HG03354 (cell line): ENCODE measurements at regions not wholly inside any gene's neighbourhood (a gene's known extent, or its start where the extent isn't known, plus 50 kb on each side); places are given as distances from the start of the nearest gene placed in this dataset.

Source experiments
- ATAC-seq: cut with Tn5 transposase; IDR thresholded peaks from one replicate; pipeline ENCODE4 v1.9.1; 2021; ENCODE audit warnings: mild to moderate bottlenecking; ENCODE audit not compliant: unreplicated experiment, poor library complexity, severe bottlenecking

DNA sequence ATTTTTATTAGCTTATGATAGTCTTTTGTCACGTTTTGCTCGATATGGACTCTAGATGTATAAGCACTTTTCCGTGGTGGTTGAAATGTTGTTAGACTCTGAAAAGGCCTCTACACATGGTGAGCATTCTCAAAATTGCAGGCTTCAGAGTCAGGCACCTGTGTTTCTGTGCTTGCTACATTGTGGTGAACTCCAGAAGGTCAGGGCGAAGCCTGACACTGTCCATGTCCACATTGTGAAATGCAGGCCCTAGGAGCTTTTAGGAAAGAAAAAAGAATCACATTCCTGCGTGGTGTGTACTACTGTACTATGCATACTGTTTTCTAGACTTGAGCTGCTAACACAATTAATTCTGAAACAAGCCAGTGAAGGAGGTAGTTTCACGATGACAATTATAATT, 86.3 kb downstream of the HS3ST1 start:
- ATAC-seq: no peak

DNA sequence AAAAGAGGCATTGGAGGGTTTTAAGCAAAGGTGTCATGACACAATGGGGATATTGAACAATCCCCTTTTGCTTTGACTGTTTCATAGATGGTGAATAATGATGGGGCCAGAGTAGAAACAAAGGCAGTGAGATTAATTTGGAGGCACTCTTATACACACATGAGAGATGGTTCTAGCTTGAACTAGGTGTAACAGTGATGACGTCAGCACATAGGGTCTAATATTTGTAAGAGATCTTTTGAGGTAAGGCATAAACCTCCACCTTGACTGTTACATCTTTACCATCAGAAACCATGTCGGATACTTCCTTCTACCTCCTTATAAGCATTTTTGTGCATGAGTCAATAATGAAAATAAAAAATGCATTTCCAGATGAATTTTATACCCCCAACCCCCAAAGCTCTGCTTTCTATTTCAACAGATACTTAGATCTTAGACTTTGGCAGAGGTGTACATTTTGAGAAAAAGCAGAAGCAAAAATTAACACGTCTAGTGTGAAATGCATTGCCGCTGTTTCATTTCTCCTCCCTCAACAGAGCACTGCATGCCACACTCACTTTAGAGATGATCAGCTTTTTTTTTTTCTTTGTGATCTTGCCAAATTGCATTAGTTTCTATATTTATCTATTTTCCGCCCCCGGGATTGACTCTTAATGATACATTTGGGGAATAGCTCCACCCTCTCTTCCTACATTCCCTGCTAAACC, 87.2 kb downstream of the HS3ST1 start:
- no peak for ATAC-seq

DNA sequence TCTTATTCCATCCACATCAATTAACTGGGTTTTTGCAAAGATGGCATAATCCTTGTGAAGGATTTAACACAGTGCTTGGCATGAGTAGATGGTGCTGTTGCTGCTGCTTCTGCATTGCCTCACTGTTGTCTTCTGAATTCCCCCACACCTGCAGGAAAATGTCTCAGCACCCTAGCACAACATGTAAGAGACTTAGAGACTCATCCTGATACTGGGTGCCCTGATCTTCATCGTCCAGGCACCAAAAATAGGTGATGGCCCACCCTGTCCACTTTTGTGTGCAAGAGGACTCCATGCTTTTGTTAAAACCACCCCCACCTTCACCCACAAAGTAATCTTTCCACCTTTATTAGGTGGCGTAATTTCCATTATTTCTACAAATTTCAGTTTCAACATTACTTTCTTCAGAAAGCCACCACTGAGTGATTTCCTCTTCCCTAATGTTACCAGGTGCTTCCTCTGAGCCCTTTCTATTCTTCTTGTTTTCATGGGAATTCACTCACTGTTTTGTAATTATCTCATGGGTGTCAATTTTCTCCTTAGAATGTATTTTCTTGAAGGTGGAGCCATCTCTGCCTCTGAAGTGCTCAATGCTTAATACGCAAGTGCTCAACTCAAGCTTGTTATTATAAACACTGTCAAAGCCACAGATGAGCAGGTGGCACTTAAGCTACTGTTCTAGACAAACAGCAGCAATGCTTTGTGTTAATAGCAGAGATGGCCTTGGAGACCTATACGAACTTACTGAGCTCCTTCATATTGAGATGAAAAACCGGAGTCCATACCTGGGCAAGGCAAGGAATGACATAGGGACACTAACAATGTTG, 89.5 kb downstream of the HS3ST1 start:
- ATAC-seq: peak; percentile 50

DNA sequence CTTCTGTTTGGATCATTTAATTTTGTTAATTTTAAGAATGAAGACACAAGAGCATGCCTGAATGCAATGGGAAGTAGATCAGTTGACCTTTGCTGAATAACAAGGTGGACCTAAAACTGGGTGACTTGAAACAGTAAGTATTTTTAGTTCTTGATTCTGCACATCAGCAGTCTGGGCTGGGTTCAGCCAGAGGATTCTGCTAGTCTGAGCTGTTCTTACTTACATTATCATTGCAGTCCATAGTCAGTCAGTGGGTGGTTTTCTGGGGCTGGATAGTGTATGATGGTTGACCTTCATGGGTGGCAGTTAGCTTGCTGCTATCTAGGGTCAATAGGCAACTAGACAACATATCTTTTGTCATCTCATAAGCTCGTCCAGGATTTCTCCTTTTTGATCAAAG, 91.4 kb downstream of the HS3ST1 start:
- no peak for ATAC-seq

DNA sequence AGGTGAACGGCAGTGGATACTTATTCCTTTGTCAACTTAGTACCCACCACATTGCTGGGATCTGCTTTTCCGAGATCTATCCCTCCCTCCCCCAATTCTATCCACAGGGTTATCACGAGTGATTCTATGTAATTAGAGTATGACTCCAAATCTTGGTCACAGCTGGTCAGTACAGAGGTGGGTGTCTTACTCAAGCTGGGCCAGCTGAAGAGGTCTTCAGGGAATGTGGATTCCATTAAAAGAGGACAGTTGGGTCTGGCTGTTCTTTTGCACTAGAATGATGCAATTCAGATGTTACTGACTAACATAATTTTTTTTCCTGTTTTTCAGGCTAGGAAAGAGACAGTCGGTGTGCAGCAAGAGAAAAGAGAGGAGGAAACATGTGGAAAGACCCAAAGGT, 92.3 kb downstream of the HS3ST1 start:
- ATAC-seq: no peak

DNA sequence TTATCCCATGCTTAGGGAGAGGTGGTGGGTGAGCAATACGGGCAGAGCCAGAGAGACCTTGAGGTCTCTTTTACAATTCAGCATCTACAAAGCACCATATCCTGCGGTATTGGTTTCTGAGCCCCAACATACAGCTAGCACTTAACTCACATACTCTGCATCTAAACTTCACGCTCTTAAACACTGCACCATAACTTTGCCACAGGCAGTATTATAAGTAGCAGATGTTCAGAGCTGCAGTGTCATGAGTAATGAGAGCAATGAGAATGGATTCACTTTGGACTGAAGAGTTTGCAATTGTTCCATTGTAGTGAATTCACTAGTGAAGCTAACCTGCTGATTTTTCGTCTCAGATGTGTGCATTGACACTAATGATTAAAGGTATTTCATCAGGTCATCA, 93.8 kb downstream of the HS3ST1 start:
- ATAC-seq: no peak

DNA sequence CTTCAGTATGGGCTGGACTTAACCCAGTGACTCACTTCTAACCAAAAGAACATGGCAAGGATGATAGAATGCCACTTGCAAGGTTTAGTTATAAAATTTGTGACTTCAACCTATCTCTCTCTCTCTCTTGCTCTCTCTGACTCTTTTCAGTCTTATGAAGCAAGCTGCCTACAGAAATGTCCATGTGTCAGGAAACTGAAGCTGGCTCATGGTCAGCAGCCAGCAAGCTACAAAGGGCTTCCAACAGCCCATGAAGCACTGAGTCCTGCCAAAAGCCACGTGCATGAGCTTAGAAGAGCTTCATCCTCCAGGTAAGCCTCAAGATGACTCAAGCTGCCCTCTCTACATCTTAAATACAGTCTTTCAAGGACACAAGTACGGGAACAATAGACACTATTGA, 100.3 kb downstream of the HS3ST1 start:
- ATAC-seq: no peak

DNA sequence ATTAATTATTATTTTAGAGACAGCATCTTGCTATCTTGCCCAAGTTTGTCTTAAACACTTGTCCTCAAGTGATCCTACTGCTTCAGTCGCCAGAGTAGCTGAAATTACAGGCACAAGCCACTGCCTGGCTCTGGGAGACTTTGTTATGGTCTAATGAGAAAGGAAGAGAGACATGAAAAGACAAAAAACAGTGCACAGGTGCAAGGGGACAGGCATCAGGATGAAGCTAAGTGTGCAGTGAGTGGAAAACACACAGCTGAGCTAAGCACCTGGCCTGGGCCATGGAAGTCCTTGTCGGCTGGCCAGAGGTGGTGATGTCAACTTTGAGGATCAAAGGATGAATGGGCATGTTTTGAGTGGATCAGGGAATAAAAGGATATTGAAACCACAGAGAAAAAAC, 102.7 kb downstream of the HS3ST1 start:
- ATAC-seq: no peak

DNA sequence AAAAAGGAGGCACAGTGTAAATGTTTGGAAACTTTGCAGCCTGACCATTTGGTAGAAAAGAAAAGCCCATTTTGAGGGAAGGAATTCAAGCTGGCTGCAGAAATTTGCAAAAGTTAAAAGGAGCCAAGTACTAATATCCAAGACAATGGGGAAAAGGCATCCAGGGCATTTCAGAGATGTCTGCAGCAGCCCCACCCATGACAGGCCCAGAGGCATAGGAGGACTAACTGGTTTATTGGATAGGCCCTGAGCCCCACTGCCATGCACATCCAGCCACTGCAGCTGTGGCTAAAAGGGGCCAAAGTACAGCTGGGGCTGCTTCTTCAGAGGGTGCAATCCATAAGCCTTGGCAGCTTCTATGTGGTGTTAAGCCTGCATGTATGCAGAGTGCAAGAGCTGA, 104.9 kb downstream of the HS3ST1 start:
- ATAC-seq: no peak

DNA sequence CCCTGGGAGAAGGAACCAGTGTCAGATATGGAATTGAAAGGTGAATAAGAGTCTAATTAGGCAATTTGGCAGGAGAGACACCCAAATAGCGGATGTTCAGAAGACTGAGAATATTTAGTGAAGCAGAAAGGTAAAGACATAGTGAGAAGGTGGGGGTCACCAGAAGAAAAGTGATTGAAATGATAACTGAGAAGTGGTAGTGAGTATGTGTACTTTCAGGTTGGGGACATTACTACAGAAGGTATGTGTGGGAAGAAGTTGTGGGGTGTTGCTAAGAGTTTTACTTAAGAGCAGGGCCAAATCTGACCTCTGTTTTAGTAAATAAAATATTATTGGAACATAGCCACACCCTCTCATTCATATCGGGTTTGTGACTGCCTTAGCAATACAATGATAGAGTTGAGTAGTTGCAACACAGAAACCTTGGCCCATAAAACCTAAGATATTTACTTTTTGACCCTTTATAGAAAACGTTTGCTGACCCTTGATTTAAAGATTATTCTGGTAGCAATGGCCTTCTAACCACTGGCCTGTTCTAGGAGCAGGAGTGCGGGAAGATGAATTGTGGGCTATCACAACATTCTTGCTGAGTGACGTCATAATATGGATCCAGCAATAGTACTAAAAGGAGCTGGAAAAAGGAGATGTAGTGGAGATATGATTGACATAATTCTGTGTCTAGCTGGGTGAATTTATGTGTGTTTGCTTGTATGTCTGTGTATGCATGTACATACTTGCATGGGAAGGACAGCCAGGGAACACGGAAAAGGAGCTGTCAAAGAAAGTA, 115.3 kb downstream of the HS3ST1 start:
- no peak for ATAC-seq

DNA sequence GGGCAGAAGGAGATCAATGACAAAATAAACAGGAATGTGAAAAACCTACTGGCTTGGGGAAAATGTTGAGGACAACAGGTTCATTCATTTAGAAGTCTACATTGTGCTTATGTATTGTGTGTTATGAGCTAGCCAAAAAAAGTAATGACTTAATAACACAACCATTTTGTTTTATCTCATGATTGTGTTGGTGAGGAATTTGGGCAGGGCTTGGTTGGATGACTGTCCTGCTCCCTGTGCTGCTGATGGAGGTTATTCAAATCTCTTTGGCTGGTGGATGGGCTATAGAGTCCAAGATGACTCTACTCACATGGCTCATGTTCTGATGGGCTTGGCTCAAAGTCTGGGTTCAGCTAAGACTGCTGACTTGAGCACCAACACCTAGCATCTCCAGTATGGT, 116.3 kb downstream of the HS3ST1 start:
- ATAC-seq: no peak

DNA sequence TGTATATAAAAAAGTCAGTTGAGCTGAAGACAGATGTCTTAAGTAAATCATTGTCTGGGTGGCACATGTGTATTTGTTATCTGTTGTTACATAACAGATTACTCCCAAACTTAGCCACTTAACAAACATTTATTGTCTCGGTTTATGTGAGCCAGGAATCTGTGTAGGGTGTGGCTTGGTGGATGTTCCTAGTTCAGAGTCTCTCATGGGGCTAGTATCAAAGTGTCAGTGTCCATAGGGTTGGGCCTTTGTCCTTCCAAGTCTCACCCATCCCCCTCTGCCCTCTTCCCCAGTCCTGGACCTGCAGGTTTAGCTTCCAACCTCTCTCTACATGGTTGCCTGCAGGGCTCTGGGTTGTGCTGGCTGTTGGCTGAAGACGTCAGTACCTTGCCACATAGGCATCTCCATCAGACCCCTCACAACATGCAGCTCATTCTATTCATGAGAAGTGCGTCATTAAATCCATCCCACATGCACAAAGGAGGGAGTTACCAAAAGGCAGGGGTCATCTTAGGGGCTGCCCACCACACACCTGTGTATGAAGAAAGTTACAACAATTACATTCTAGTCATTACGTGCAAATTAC, 127.5 kb downstream of the HS3ST1 start:
- ATAC-seq: no peak

DNA sequence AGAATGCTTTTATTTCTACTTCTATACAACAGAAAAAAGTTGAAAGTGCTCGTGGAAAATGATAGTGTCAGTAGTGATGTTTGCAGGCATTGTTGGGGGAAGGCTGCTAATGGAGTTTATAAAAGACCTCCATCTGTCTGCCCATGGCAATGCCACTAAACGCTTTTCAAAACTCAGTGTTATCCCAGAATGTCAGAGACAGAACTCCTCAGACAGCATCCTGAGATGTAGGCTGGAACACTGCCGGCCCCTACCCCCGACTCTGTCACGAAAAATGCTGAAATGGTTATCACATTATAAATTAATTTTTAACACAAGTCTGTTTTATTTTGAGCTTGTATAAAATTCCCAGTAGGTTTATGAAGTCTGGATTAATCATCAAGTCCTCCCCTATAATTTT, 128.9 kb downstream of the HS3ST1 start:
- ATAC-seq: no peak

DNA sequence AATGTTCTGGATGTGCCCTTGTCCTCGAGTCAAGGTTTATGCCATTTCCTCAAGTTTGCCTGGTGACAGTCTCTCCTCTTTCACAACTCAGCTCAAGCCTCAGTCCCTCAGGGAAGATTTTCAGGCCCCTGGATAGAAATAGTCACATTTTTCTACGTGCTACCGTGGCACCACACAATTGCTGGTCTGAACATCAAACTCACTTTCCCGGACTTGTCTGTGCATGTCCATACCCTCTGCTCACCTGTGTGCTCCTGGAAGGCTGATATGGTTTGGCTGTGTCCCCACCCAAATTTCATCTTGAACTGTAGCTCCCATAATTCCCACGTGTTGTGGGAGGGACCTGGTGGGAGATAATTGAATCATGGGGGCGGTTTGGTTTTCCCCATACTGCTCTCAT, 129.7 kb downstream of the HS3ST1 start:
- ATAC-seq: no peak

DNA sequence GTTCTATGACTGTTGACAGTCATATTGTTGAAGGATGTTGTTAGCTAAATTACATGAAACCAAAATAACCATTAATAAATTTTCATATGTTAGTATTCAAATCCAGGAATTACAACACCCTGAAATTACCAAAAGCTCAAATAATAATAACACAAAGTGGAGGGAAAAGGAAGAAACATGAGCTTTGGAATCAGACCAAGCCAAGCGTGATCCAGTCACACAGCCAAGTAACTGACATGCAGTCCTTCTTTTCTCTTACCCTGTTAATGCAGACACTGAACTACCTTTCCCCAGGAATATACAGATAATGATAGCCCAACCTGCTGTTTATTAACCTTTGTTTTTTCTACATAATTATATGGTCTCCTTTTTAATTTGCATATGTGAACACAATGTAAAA, 130.2 kb downstream of the HS3ST1 start:
- no peak for ATAC-seq

DNA sequence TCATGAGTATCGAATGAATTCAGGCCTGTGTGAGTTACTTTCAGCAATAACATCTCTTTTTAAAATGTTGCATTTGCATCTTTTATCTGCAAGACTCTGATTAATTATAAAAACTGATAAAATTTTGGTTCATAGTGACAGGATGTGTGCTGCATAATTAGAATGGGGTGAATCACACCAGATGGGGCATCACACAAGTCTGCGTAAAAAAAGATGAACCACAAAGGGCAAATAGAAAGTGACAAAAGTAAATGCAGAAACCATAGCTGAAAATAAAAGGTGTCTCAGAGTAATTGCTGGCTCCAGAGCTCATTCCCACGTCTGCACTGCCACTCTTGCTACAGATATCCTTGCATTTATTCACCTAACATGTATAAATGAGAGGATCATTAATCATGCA, 131.1 kb downstream of the HS3ST1 start:
- no peak for ATAC-seq

DNA sequence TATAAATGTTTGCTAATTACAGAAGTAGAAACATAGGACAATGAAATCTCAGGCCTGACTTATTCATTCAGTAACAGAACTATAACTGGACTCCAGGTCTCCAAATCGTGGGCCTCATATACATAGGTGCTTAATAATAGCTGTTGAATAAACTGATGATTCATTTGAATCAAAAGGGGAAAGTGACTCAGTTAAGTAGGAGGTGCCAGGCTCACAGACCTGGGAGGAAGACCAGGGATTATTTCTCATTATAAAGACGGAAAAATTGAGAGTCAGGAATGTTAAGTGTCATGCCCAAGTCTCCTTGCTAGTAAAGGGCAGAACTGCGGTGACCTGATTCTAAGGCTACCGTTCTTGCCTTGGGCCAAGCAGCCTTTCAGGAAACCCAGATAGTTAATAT, 131.5 kb downstream of the HS3ST1 start:
- no peak for ATAC-seq

DNA sequence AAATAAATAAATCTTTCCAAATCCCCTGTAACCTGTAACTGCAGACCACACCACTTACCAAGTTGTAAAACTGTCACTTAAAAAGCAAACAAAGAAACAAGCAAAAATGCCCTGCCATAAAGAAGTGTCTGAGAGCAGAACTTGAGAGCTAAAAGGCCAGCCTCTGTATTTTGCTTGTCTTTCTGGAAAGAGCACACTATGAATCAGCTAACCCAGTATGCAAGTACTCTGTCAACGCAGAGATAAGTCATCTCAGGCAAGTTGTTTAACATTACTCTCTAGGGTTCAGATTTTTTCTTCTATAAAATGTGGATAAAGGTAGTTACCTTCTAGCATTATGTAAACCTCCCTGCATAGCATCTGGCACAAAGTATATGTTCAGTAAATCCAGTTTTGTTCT, 134.8 kb downstream of the HS3ST1 start:
- ATAC-seq: no peak

DNA sequence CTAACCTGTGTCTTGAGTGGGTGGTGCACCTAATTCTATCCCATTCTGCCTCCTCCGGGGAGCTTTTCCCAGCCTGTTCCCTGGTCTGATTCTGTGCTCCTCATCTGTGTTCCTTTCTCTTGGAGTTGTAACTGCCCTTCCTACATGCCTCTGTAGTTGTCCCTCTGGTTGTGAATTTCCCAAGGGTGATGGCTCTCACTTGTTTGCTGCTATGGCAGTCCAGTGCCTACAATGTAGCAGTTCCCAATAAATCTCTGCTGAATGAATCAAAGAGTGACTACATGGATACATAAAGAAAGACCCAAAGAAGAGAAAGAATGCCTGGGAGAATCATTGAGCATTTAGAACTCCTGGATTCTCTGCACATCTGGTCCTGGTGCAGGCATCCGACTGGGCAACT, 141.6 kb downstream of the HS3ST1 start:
- no peak for ATAC-seq

DNA sequence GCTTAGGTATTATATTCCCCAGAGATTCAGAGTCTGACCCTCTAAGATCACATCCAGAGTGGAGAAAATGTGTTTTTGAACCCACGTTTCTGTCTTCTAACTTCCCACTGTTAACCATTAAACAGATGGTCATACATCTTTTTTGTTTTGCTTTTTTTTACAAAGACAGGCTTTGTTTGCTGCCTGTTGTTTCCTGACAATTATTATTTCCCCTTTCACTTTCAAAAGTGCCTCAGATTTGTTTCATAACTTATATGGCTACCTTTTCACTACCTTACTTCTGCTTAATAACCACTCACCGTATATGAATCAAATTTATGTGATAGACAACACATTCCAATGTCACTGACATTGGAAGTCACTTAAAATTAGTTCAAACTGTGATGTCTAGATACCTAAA, 142.2 kb downstream of the HS3ST1 start:
- peak; percentile 90 for ATAC-seq
